Type B pancreatic cell (in vitro differentiated cells): ENCODE measurements at regions not wholly inside any gene's neighbourhood (a gene's known extent, or its start where the extent isn't known, plus 50 kb on each side); places are given as distances from the start of the nearest gene placed in this dataset.

Experiments used
- DNase-seq: peaks from one replicate; pipeline ENCODE4 v3.0.0; 2021; ENCODE audit warnings: mixed read lengths; ENCODE audit not compliant: unreplicated experiment; ENCODE audit errors: extremely low spot score
- H3K27ac Mint-ChIP-seq: 2 replicates; pipeline ENCODE4 v1.8.0; 2021; ENCODE audit warnings: mild to moderate bottlenecking, mixed read lengths
- H3K27me3 Mint-ChIP-seq: 2 replicates; pipeline ENCODE4 v1.8.0; 2021; ENCODE audit warnings: mixed read lengths
- H3K36me3 Mint-ChIP-seq: 2 replicates; pipeline ENCODE4 v1.8.0; 2021; ENCODE audit warnings: mixed read lengths
- H3K4me1 Mint-ChIP-seq: one replicate; pipeline ENCODE4 v1.8.0; 2021; ENCODE audit warnings: mixed read lengths; ENCODE audit not compliant: unreplicated experiment
- H3K4me3 Mint-ChIP-seq: 2 replicates; pipeline ENCODE4 v1.8.0; 2021; ENCODE audit warnings: mild to moderate bottlenecking, mixed read lengths
- H3K9me3 Mint-ChIP-seq: 2 replicates; pipeline ENCODE4 v1.8.0; 2021; ENCODE audit warnings: mixed read lengths
- CTCF ChIP-seq: fragments of 200-600 bp; sonication (generic); conservative IDR thresholded peaks from 2 replicates; pipeline ENCODE4 v1.5.0; 2021; ENCODE audit warnings: antibody characterized with exemption, mild to moderate bottlenecking

GRCh38 chr22:44627521-44628139, 74.4 kb upstream of the PRR5 start:
- no peak for DNase-seq
- TF ChIP-seq CTCF, result no peak
- peaks cover 13% of the 10 kb centered on the region for H3K27me3 Mint-ChIP-seq

GRCh38 chr22:44625981-44626687, 75.9 kb upstream of the PRR5 start:
- peaks cover 10% of the 10 kb centered on the region for H3K27me3 Mint-ChIP-seq
- no peak overlapping the region for H3K4me3 Mint-ChIP-seq
- no peaks in the 10 kb centered on the region for H3K36me3 Mint-ChIP-seq
- H3K4me1 Mint-ChIP-seq, result peaks cover 10% of the 10 kb centered on the region
- no peaks in the 10 kb centered on the region for H3K9me3 Mint-ChIP-seq
- no peak for DNase-seq
- TF ChIP-seq CTCF, result peak; percentile 99
- peak overlapping the region; percentile 24 for H3K27ac Mint-ChIP-seq

More at GRCh38 chr22:44627521-44628139, 74.4 kb upstream of the PRR5 start:
- Mint-ChIP-seq H3K27ac (no peak overlapping the region), H3K4me3 (no peak overlapping the region), H3K4me1 (peaks cover 6% of the 10 kb centered on the region), H3K9me3 (peaks cover 4% of the 10 kb centered on the region), H3K36me3 (no peaks in the 10 kb centered on the region)

- Mint-ChIP-seq H3K27me3 (peaks cover 8% of the 10 kb centered on the region), H3K27ac (no peak overlapping the region), H3K36me3 (no peaks in the 10 kb centered on the region), H3K9me3 (no peaks in the 10 kb centered on the region), H3K4me3 (no peak overlapping the region), H3K4me1 (peaks cover 16% of the 10 kb centered on the region)
- TF ChIP-seq CTCF, result no peak
- no peak for DNase-seq
Measured at GRCh38 chr22:44625421-44625760, 76.6 kb upstream of the PRR5 start.

GRCh38 chr22:44624689-44625420, 77.1 kb upstream of the PRR5 start:
- no peak for TF ChIP-seq CTCF
- H3K4me3 Mint-ChIP-seq, result no peak overlapping the region
- H3K36me3 Mint-ChIP-seq, result no peaks in the 10 kb centered on the region
- DNase-seq, result no peak
- H3K9me3 Mint-ChIP-seq, result no peaks in the 10 kb centered on the region
- H3K4me1 Mint-ChIP-seq, result peaks cover 16% of the 10 kb centered on the region
- H3K27ac Mint-ChIP-seq, result no peak overlapping the region
- H3K27me3 Mint-ChIP-seq, result peaks cover 8% of the 10 kb centered on the region

- no peak overlapping the region for H3K27ac Mint-ChIP-seq
- no peaks in the 10 kb centered on the region for H3K9me3 Mint-ChIP-seq
- TF ChIP-seq CTCF, result peak; percentile 71
- H3K36me3 Mint-ChIP-seq, result no peaks in the 10 kb centered on the region
- peaks cover 8% of the 10 kb centered on the region for H3K27me3 Mint-ChIP-seq
- peaks cover 16% of the 10 kb centered on the region for H3K4me1 Mint-ChIP-seq
- no peak for DNase-seq
- H3K4me3 Mint-ChIP-seq, result no peak overlapping the region
Measured at GRCh38 chr22:44623771-44624510, 78.1 kb upstream of the PRR5 start.
